GM18511 (cell line): ENCODE measurements at regions not wholly inside any gene's neighbourhood (a gene's known extent, or its start where the extent isn't known, plus 50 kb on each side); places are given as distances from the start of the nearest gene placed in this dataset.
"Not testable (repeated sequence)": the region's sequence is repeated elsewhere in the genome, so short reads cannot be mapped to it uniquely, and the experiment has no call there.

ENCODE experiments used
- ATAC-seq: cut with Tn5 transposase; IDR thresholded peaks from one replicate; pipeline ENCODE4 v1.9.1; 2021; ENCODE audit warnings: mild to moderate bottlenecking, moderate library complexity; ENCODE audit not compliant: unreplicated experiment

DNA sequence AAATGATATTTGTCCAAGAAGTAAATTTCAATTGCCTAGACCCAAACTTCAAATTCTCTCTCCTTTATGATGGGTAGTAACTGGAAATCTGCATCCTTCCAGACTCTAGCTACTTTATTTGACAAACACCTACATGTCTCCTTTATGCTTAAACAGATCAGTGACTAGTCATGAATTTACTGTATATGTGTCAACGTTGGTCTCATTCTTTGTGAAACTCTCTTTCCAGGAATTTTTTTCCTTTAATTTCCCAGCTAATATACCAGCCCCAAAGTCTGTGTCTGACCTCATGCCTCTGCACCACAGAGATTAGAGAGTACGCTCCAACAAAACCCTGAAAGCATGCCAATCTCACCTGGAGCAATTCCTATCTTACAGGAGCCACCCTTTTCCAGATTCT is 811.2 kb upstream of the NCAM2 start:
- ATAC-seq, result no peak

DNA sequence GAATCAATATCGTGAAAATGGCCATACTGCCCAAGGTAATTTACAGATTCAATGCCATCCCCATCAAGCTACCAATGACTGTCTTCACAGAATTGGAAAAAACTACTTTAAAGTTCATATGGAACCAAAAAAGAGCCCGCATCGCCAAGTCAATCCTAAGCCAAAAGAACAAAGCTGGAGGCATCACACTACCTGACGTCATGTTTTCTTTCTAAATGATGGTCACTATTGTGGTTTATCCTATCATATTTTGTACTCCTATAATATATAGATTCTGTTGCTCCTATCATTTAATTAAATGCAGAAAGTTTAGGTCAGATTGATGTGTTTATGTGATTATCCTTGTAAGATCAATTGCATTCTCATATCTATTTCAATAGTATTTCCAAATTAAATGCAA is 796.9 kb upstream of the NCAM2 start:
- ATAC-seq, result not testable (repeated sequence)

DNA sequence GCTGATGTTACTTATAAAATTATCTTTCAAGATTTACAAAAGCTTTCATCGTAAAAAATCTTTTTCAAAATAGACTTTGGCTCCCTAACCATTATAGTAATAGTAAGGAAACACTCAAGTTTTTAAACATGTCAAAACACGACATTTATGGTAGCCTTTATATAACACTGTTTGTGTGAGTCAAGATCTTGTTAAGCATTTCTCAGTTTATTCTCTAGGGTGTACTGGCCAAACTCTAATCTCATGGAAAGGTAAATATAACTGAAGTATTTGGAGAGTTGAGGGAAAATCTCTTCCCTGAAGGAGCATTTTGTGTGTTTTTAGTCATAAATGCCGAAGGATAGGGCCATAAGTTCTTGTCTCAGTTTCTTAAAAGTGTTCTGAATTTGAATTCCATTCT is 790.9 kb upstream of the NCAM2 start:
- no peak for ATAC-seq

DNA sequence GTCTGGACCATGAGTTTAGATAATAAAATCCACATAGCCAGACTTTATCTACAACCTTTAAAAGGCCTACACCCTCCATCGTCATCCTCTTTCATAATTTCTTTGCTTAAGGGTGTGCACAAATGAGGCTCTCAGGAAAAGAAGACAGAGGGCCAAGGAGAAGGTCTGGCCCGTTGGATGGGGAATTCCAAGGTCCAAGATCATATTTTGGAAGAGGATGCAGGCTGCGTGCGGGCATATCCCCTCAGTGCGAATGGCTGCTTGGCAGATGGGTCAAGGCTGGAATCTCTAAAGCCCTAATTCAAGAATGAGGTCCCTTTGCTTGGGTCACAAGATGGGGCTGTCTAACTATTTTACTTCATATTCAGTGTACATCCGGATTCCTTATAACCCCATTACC is 782.2 kb upstream of the NCAM2 start:
- no peak for ATAC-seq

DNA sequence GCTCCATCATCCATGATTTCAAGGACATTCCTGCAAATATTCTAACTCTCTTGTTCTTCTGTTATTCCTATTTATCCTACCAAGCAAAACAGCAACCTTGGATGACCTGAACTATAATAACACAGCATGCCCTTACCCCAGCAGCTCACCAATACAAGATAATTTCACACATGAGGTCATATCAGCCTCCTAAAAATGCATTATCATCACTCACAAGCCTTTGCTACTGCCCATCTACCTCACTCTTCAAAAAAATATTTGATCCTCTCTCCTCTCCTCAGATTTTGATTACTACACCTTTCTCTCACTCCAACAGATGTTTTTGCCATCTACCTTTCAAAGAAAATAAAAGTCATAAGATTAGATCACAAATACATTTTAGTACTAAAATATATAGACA is 777.6 kb upstream of the NCAM2 start:
- ATAC-seq, result no peak

DNA sequence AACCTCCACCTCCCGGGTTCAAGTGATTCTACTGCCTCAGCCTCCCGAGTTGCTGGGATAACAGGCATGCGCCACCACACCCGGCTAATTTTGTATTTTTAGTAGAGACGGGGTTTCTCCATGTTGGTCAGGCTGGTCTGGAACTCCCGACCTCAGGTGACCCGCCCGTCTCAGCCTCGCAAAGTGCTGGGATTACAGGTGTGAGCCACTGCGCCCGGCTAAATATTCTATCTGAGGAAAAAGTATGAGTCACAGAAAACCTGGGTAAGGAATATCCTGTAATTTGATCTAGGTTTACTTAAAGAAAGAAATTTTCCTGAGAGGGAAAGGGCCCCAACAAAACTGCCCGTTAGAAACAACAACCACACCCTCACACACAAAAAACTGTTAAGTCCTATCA is 776.2 kb upstream of the NCAM2 start:
- not testable (repeated sequence) for ATAC-seq

DNA sequence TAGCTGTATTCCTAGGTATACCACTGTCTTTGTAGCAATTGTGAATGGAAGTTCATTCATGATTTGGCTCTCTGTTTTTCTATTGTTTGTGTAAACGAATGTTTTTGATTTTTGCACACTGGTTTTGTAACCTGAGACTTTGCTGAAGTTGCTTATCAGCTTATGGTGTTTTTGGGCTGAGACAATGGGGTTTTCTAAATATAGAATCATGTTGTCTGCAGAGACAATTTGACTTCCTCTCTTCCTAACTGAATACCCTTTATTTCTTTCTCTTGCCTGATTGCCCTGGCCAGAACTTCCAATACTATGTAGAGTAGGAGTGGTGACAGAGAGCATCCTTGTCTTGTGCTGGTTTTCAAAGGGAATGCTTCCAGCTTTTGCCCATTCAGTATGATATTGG is 761.6 kb upstream of the NCAM2 start:
- ATAC-seq, result not testable (repeated sequence)

DNA sequence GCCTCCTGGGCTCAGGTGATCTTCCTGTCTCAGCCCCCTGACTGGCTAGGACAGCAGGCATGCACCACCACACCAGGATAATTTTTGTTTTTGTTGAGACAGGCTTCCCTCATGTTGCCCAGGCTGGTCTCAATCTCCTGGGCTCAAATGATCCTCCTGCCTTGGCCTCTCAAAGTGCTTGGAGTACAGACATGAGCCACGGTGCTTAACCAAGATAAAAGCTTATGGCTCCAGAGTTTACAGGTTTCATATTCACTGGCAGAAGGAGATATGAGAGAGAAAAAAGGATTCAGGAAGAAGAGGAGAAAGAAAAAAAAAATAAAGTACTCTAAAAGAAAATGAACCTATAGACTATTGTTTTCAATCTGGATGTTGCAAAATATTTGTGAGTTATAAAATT is 748.8 kb upstream of the NCAM2 start:
- no peak for ATAC-seq

DNA sequence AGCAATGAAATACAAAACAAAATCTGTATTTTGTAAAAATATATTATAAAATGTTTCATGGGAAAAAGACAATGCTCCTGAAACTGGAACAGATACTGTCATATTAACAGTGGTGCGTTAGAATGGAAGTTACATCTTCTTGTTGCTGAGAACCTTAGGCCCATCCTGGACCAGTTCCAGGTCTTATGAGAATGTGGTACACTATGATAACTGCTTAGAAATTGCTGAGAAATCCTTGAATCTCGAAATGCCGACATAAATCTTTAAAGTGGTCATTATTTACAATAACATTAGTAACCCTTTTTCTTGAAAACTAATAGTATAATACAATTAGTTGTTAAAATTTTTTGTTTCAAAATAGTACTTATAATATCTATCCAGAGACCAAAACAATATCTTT is 747.9 kb upstream of the NCAM2 start:
- ATAC-seq, result no peak

DNA sequence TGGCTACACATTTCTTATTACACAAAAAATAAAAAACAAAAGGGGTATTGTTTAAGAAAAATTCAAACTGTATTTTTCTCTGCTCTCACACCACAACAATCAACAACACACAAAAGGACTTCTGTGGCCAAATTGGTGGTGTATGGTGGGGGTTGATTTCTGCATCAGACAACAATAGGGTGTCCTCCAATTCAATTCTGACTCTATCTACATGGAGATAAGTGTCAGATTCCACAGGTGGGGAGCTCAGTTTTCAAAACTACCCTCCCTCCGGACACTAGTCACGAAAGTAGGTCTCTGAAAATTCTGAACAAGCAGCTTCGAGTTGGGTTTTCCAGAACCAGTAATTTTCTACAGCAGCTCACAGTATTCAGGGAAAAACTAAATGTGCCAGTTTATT is 744.9 kb upstream of the NCAM2 start:
- ATAC-seq, result no peak

DNA sequence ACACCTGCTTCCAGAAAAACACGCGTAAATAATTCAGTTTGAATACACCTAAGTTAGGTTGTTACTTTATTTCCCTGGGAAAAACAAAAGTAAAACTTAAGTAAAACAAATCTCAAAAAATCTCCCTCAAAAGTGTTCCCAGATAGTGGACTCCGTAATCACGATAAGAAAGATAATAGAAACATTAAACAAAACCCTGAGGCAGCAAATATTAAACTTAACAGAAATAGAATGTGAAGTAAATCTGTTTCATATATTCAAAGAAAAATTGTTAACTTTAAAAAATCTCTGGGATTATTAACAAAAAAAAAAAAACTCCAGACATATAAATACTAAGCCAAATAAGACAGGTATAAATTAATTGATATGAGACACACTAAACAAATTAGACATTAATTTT is 743.2 kb upstream of the NCAM2 start:
- ATAC-seq, result no peak

DNA sequence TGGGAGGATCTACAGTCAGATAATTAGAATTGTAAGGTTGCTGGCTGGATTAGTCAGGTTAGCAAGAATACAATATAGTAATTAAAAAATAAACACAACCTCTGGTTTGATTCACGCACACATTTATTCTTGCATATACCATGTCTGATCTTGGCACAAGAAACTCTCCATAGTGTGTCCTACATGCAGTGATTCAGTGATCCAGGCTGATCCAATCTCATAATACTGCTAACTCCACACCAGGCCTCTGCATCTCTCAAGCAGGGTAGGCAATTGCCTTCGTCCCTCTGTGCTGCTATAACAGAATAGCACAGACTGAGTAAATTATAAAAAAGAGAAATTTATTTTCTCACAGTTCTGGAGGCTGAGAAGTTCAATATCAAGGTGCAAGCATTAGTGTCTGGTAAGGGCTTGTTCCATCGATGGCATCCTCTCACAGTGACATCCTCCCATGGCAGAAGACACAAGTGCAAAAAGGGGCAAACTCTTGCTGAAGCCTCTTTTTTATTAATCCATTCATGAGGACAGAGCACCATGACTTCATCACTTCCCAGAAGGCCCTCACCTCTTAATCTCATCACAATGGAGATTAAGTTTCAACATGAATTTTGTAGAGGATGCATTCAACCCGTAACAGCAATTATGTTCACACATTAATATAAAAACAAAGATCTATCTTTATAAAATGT is 741.0 kb upstream of the NCAM2 start:
- no peak for ATAC-seq

DNA sequence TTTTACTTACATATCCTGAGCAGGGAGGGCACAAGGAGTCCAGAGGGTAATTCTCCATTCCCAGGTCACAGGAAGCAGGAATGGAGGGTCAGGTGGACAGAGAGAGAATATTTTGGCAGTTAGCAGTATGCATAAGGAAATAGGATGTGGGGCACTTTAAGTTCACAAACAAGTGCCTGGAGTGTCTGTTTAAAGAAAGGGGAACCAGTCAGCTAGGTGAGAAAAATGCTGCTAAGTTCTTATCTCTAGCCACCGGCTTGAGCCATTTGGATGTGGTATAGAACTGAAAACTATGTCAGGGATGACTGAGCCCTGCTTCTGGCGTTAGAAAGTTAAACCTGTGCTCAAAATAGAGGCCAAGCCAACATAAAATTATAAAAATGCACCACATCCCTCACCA is 739.7 kb upstream of the NCAM2 start:
- ATAC-seq, result no peak

DNA sequence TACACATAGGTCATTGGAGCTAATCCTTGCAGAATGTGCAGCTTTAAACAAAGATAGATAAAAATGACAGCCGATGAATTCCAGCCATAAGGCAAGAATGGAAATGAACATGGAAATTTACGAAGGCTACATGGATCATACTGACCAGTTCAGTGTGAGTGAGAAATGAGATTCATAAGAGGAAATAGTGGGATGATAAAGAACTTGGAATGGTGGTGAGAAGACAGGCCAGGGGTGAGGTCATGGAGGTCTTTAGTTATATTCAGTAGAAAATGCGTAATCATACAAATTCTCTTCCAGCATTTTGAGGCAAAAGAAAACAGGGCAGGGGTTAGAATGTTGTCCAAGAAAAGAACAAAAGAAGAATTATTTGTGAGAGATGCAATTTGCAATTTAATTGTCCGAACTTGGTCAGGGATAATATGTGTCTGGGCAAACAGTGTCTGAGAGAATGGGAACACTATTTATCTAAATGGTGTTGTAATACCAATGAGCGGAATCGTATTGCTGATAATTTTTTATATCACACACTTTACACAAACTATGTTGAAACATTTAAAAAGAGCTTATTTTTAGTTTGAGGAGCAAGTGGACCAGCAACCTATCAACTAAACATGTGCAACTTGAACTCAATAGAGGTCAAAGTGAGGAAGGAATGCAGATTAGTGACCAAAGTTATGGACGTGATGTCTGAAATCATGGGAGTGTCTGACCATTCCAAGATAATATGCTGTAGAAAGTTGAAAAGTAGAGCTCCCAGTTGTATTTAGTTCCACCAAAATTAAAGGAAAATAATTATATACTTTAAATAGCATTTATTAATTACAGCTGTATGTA is 739.0 kb upstream of the NCAM2 start:
- no peak for ATAC-seq

DNA sequence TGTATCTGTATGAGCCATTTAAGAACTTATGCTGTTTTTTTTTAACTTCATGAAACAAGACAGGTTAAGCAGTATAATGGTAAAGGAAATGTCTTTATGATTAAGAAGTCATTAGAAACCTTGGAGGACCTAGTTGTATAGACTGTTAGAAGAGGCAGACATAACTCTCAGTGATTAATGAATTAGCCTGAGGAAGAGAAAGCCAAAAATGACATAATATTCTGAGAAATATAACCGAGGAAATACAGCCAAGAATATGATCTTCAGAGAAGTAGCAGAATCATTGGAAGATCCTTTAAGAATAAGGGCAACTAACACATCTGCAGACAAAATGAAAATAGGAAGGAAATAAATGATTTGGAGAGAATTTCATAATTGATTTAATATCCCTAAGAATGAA is 738.1 kb upstream of the NCAM2 start:
- ATAC-seq, result no peak

DNA sequence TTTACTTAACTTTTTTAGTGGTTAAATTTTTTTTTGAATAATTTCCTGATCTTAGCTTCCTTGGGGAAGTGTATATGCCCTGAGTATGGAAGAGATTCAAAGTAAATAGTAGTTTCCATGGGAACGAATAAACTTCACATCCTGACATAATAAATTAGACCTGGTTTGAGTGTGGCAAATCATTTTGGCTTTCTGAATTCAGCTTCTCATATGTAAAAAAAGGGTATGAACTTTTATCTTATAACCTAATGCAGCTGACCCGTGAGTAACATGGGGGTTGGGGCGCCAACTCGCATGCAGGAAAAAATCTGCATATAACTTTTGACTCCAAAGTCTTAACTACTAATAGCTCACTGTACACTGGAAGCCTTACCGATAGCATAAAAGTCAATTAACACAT is 736.8 kb upstream of the NCAM2 start:
- ATAC-seq, result no peak

DNA sequence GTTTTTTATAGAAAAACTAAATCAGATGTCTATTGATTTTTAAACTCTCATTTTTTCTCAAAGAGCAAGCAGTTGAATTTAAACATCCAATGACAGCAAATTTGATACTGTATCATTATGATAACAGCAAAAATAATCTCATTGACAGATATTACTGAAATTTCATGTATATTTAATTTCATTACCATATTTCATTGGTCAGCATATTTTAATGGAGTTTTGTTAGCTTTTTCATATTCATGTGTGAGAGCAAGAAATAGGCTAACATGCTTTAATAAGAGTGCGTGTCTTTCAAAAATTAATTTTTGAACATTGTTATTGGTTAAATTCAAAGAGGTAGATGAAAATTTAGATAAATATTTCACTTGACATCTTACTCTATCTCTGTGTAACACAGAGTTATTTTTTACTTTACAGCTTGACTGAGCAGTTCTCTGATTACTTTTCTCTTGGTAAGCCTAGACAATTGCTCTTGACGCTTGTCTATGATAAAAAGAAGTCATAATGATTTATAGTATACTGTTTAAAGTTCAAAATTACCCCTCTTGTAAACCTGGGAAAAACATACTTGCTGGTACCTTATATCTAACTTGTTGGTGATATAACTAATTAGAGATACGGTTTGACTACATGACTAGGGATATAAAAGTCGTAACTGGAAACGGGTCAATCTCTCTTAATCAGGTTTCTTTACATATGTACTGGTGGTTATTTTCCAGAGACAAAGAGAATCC is 732.3 kb upstream of the NCAM2 start:
- ATAC-seq, result no peak

DNA sequence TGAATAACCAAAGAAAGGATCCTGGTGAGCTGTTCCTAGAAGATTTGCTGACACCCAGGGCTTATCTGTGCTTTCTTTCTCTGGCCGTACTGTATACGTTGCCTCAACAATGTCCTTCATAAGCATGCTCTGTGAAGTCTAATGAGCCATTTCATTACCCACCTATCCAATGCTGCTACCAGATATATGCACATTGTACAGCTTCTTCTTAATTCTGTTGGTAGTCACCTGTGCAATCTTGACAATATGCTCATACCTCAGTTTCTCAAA is 731.8 kb upstream of the NCAM2 start:
- no peak for ATAC-seq

DNA sequence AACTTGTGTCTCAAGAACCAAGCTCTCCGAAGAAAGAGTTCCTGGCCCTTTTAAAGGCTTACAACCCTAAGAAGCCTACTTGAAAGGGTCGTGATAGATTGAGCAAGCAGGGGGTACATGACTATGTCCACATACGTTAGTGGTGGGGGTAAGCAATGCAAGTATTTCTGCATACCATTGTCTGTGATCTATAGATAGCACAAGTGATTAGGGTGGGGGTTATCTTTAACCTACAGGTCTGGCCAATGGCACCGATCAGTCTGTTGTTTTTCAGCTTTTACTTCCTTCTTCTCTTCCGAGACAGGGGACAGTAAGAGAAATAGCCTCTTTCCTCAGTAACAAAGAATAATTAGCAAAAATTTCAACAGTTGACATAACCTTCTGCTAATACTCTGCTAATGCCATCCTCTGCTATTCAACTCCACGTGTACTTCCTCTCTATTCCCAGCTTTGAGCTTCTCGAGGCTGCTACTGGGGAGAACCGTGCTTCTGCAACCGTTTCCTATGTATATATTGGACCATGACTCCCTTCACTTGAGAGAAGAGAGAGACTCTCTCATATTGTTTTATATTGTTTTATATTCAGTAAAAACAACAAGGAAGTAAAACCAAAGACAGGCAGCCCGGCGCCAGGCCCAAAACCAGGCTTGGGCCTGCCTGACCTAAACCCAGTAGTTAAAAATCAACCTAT is 727.7 kb upstream of the NCAM2 start:
- ATAC-seq, result no peak

DNA sequence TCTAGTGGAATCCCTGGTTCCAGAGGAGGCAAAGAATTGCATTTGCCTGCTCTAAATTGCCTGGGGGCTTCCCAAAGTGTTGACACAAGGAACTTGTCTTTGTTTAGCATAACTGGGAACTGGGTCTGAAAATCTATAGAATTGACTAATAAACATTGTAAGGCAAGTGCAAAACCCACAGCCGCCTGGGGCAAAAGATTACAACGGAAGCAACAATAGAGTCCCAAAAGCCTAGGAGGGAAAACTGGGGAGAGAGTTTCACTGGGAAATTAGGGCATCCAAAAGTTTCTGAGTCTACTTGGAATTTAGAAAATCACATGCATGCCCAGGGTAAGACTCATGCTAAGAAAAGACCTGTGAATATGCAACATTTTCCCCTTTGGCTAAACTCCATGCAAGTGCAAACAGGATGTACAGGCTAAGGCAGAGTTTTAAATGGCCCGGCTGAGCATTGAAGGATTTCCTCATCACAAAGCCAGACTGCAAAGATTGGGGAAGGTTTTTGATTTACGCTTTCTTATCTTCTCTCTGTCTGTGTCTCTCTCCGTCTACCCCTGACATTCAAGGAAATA is 725.3 kb upstream of the NCAM2 start:
- ATAC-seq, result no peak

DNA sequence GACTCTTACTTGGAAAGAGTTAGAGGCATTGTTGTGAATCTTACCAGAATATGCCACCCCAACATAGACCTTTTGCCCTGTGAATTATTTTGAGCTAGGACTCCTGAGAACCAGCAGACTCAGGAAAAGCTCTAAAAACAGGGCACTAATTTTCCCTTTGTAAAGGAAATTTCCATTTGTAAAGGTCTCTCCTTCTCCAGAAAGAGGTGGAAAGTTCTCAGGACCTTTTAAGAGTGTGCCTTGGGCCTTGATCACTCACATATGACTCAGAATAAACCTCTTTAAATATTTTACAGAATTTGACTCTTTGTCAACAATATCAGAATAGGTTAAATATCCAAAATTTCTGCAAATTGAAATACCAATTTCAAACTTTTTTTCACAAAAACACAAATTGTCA is 721.8 kb upstream of the NCAM2 start:
- ATAC-seq, result no peak
